Psoas muscle (tissue), 7 donors: ENCODE measurements at regions not wholly inside any gene's neighbourhood (a gene's known extent, or its start where the extent isn't known, plus 50 kb on each side); places are given as distances from the start of the nearest gene placed in this dataset.
"Not testable (repeated sequence)": the region's sequence is repeated elsewhere in the genome, so short reads cannot be mapped to it uniquely, and the experiment has no call there.

Experiments
- ATAC-seq, 4 donors: fragments of 200-7000 bp; cut with Tn5 transposase; one replicate each; pipeline ENCODE4 v1.9.1; 2020; ENCODE audit warnings: moderate library complexity in 3 of 4, mild to moderate bottlenecking in 2 of 4
- DNase-seq, 2 donors: peaks; one replicate each; pipeline ENCODE4 v3.0.0-alpha.2; 2020
- H3K27ac ChIP-seq: fragments of 200-600 bp; one replicate; pipeline ENCODE4 v1.8.0; 2022
- H3K27me3 ChIP-seq, 3 donors: fragments of 200-600 bp in 1 of 3; one replicate each; pipeline versions ENCODE4 v1.6.1 to v1.8.0; 2013 to 2022; ENCODE audit warnings: low read length in 2 of 3, mild to moderate bottlenecking in 2 of 3, moderate library complexity in 1 of 3; ENCODE audit not compliant: insufficient read depth in 3 of 3
- H3K36me3 ChIP-seq, 2 donors: fragments of 200-600 bp in 1 of 2; one replicate each; pipeline versions ENCODE4 v1.6.1 to v1.8.0; 2013 to 2022; ENCODE audit warnings: low read depth in 1 of 2, mild to moderate bottlenecking in 1 of 2, moderate library complexity in 1 of 2; ENCODE audit not compliant: insufficient read depth in 1 of 2
- H3K4me1 ChIP-seq: fragments of 200-600 bp; one replicate; pipeline ENCODE4 v1.8.0; 2022
- H3K4me3 ChIP-seq: fragments of 200-600 bp; one replicate; pipeline ENCODE4 v1.8.0; 2022; ENCODE audit warnings: mild to moderate bottlenecking
- H3K9me3 ChIP-seq: fragments of 200-600 bp; one replicate; pipeline ENCODE4 v1.8.0; 2022
- WGBS, 3 donors: extraction: QIAGEN DNeasy Blood & Tissue Kit; methylation state at CpG; one replicate each; pipeline versions ENCODE4 v1.1.6 to v1.1.7; 2013; 5-methylcytosine and 5-hydroxymethylcytosine counted together
- intact Hi-C, 2 donors: fragments of 100-400 bp; cut with DNase I; formaldehyde crosslinking; loops; one replicate each; pipeline versions ENCODE4 v1.11.0 to v1.14.2; 2022
- TF ChIP-seq, protein P1 (sequence below): fragments of 200-600 bp; IDR thresholded peaks from one replicate; pipeline ENCODE4 v1.8.0; 2022; ENCODE audit warnings: antibody characterized with exemption
- donor health status: healthy with polysubstance abuse.
- donor health status: DM: no; HTN: no; CAD: no; lungs with moderate emphysema.
- donor health status: Bipolar disorder and iron deficiency.
- donor health status: healthy.
- donor health status: DM: yes; HTN: yes; CAD: no.
- donor health status: DM: no; HTN: no; CAD: no.
- donor health status: DM: yes; HTN: yes; CAD: no.

DNA sequence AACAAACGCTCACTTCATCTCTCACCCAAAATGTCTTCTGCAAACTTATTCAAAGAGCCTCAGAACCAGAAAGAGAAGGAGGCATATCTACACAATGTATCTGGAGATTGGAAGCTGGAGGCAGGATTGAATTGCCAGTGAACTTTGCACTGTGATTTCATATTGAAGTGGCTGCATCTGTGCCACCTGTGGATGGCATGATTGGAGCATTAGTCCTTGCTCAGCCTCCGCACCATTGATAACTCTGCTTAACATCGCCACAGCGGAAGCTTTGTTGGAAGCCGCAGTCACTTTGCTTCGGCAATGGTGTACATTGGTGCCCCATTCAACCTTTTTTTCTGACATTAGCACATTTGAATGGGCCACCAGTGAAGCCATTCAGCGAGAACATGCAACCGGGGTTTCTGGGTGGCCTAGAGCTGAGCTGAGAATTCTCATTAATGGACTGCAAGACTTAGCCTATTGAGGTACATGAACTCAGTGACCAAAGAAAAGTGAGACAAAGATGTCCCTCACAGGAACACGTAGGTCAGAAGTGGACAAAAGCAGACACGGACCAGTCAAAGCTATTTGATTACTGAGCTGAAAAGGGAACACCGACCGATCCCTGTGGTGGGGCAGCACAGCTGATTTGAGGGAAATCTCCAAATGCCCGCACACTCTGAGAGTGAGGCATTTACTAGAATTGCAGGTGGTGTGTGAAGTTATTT is 130.4 kb downstream of the BRMS1L start:
- DNase-seq (no peak), ATAC-seq (no peak)
- TF ChIP-seq, protein P1, sequence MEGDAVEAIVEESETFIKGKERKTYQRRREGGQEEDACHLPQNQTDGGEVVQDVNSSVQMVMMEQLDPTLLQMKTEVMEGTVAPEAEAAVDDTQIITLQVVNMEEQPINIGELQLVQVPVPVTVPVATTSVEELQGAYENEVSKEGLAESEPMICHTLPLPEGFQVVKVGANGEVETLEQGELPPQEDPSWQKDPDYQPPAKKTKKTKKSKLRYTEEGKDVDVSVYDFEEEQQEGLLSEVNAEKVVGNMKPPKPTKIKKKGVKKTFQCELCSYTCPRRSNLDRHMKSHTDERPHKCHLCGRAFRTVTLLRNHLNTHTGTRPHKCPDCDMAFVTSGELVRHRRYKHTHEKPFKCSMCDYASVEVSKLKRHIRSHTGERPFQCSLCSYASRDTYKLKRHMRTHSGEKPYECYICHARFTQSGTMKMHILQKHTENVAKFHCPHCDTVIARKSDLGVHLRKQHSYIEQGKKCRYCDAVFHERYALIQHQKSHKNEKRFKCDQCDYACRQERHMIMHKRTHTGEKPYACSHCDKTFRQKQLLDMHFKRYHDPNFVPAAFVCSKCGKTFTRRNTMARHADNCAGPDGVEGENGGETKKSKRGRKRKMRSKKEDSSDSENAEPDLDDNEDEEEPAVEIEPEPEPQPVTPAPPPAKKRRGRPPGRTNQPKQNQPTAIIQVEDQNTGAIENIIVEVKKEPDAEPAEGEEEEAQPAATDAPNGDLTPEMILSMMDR: no peak
- intact Hi-C loops: no loop called here
- H3K27me3 ChIP-seq: peaks cover 0 to 3% (median 0%) of the 10 kb centered on the region in 3 donors
- H3K4me1 ChIP-seq: no peaks in the 10 kb centered on the region
- H3K36me3 ChIP-seq: no peaks in the 10 kb centered on the region
- WGBS, 3 donors: 86 to 87% (median 86%) methylated on average over 13 of the region's 13 CpGs
- H3K9me3 ChIP-seq: no peaks in the 10 kb centered on the region
- H3K27ac ChIP-seq: no peak overlapping the region
- no peak overlapping the region for H3K4me3 ChIP-seq

DNA sequence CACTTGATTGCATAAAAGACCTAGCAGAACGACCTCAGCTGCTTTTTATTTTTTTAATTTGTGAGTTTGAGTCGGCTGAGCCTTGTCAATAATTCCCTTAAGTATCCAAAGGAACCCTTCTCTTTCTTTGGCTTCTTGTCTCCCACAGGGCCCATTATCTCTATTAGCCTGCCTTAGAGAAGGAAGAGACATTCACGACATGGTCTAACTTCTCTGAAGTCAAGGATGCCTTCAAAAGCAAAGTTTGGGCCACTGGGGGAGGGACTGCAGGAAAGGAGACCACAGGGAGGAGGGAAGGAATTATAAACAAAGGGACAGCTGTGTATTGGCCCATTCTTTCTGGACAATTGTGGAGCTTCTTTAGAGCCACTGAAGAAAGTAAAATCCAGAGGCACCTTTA is 126.4 kb downstream of the BRMS1L start:
- TF ChIP-seq, protein P1: no peak
- ATAC-seq (no peak), DNase-seq (no peak)
- Histone ChIP-seq H3K9me3 (no peaks in the 10 kb centered on the region), H3K27ac (no peak overlapping the region), H3K36me3 (no peaks in the 10 kb centered on the region), H3K27me3 (peaks cover 0 to 3% (median 0%) of the 10 kb centered on the region in 3 donors), H3K4me3 (no peak overlapping the region), H3K4me1 (no peaks in the 10 kb centered on the region)
- WGBS, 3 donors: 36 to 41% (median 37%) methylated on average over 3 of the region's 3 CpGs
- intact Hi-C loops: no loop called here

DNA sequence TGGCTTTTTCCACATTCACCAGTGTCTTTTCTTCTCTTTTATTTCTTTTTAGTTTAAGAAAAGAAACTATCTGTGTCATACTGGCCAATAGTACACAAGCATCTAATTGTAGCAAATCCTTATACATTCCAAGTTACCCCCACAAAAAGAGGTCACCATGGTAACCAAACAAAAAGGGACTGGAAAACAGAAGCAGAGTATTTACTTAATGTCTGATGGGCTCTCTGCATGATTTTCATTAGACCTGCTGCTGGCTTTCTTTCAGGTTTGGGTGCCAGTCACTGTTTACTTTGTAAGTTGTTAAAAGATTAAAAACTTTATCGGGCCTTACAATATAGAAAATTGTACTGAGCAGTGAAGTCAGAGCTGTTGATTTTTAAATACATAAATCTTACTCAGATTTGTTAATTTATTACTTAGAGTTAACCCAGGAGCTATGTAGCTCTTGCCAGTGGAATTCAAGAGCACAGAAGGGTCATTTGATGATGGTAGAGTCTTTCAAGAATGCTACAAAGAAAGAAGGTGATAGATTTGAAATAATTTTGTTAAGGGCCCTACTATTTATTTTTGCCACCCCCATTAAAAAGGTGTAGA is 123.9 kb downstream of the BRMS1L start:
- WGBS, 3 donors: 37 to 47% (median 47%) methylated on average over 1 of the region's 1 CpG
- Histone ChIP-seq H3K9me3 (no peaks in the 10 kb centered on the region), H3K27me3 (peaks cover 0 to 3% (median 0%) of the 10 kb centered on the region in 3 donors), H3K4me3 (no peak overlapping the region), H3K27ac (no peak overlapping the region), H3K36me3 (no peaks in the 10 kb centered on the region), H3K4me1 (no peaks in the 10 kb centered on the region)
- TF ChIP-seq, protein P1: no peak
- intact Hi-C loops: no loop called here
- no peak for ATAC-seq
- no peak for DNase-seq

DNA sequence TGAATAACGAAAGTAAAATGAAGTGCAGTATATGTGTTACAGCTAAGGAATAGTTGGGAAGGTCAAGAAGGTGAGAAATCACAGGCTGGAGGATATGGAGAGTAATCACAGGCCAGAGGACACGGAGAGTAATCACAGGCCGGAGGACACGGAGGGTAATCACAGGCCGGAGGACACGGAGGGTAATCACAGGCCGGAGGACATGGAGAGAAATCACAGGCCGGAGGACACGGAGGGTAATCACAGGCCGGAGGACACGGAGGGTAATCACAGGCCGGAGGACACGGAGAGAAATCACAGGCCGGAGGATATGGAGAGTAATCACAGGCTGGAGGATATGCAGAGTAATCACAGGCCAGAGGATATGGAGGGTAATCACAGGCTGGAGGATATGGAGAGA is 121.8 kb downstream of the BRMS1L start:
- WGBS, 3 donors: 79 to 88% (median 86%) methylated on average over 14 of the region's 14 CpGs
- H3K36me3 ChIP-seq, H3K27me3 ChIP-seq, ATAC-seq, H3K4me3 ChIP-seq, H3K4me1 ChIP-seq, H3K27ac ChIP-seq, DNase-seq, intact Hi-C loops, H3K9me3 ChIP-seq: not testable (repeated sequence)

DNA sequence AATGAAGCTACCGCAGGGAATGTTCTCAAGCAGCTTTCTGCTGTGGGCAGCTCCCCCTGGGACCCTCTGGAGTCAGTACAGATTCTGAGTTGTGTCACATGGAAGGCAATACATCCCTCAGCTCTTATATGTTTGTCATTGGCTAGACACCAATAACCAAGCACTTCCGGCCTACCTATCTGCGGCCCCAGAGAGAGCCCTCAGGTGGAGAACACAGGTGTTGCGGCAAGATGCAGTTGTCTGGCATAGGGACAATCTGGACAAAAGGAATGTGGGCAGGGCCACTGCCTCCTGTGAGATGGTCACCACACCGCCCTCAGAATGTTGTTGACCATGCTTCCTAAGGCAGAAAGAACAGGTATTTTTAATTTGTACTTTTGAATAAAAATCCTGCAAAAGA is 118.7 kb downstream of the BRMS1L start:
- H3K4me3 ChIP-seq: no peak overlapping the region
- no peaks in the 10 kb centered on the region for H3K4me1 ChIP-seq
- H3K27ac ChIP-seq: no peak overlapping the region
- no peak for ATAC-seq
- H3K9me3 ChIP-seq: no peaks in the 10 kb centered on the region
- no peaks in the 10 kb centered on the region for H3K36me3 ChIP-seq
- WGBS, 3 donors: 60 to 75% (median 62%) methylated on average over 5 of the region's 5 CpGs
- no peak for DNase-seq
- TF ChIP-seq, protein P1: no peak
- no peaks in the 10 kb centered on the region for H3K27me3 ChIP-seq
- intact Hi-C loops: no loop called here
